ENCODE measurements at regions not wholly inside any gene's neighbourhood (a gene's known extent, or its start where the extent isn't known, plus 50 kb on each side); places are given as distances from the start of the nearest gene placed in this dataset.

- no peak for DNase-seq (ENCODE audit: low read depth, low spot score)
Observed at GRCh38 chr4:152097371-152097770, 336.6 kb upstream of the GATB start.

- DNase-seq (ENCODE audit: low read depth, low spot score) = no peak
Observed at GRCh38 chr4:152095701-152096070, 334.9 kb upstream of the GATB start.

GRCh38 chr4:152094970-152095700 lies 334.3 kb upstream of the GATB start:
- DNase-seq (ENCODE audit: low read depth, low spot score) = peak; percentile 75

GRCh38 chr4:152091405-152091804 lies 330.6 kb upstream of the GATB start:
- DNase-seq (ENCODE audit: low read depth, low spot score) = no peak

- DNase-seq (ENCODE audit: low read depth, low spot score) = peak; percentile 52
Observed at GRCh38 chr4:152090543-152090942, 329.7 kb upstream of the GATB start.

GRCh38 chr4:152089584-152089983 lies 328.8 kb upstream of the GATB start:
- no peak for DNase-seq (ENCODE audit: low read depth, low spot score)

- DNase-seq (ENCODE audit: low read depth, low spot score) = no peak
Observed at GRCh38 chr4:152087335-152087734, 326.5 kb upstream of the GATB start.

- DNase-seq (ENCODE audit: low read depth, low spot score) = no peak
Observed at GRCh38 chr4:152085657-152086056, 324.9 kb upstream of the GATB start.

- DNase-seq (ENCODE audit: low read depth, low spot score) = no peak
Observed at GRCh38 chr4:152083338-152083737, 322.5 kb upstream of the GATB start.

- no peak for DNase-seq (ENCODE audit: low read depth, low spot score)
Observed at GRCh38 chr4:152081024-152081423, 320.2 kb upstream of the GATB start.

- DNase-seq (ENCODE audit: low read depth, low spot score) = no peak
Observed at GRCh38 chr4:152079543-152080293, 318.9 kb upstream of the GATB start.

- DNase-seq (ENCODE audit: low read depth, low spot score) = no peak
Observed at GRCh38 chr4:152079079-152079478, 318.3 kb upstream of the GATB start.

GRCh38 chr4:152077582-152077981 lies 316.8 kb upstream of the GATB start:
- no peak for DNase-seq (ENCODE audit: low read depth, low spot score)

- DNase-seq (ENCODE audit: low read depth, low spot score) = no peak
Observed at GRCh38 chr4:152075253-152075928, 314.6 kb upstream of the GATB start.

GRCh38 chr4:152074573-152074972 lies 313.8 kb upstream of the GATB start:
- no peak for DNase-seq (ENCODE audit: low read depth, low spot score)

GRCh38 chr4:152074088-152074437 lies 313.3 kb upstream of the GATB start:
- DNase-seq (ENCODE audit: low read depth, low spot score) = no peak

- peak; percentile 60 for DNase-seq (ENCODE audit: low read depth, low spot score)
Observed at GRCh38 chr4:152073351-152074087, 312.7 kb upstream of the GATB start.

- no peak for DNase-seq (ENCODE audit: low read depth, low spot score)
Observed at GRCh38 chr4:152072906-152073305, 312.1 kb upstream of the GATB start.

GRCh38 chr4:152072001-152072485 lies 311.2 kb upstream of the GATB start:
- peak; percentile 68 for DNase-seq (ENCODE audit: low read depth, low spot score)

- no peak for DNase-seq (ENCODE audit: low read depth, low spot score)
Observed at GRCh38 chr4:152070854-152071253, 310.0 kb upstream of the GATB start.

GRCh38 chr4:152068866-152069265 lies 308.1 kb upstream of the GATB start:
- no peak for DNase-seq (ENCODE audit: low read depth, low spot score)

- no peak for DNase-seq (ENCODE audit: low read depth, low spot score)
Observed at GRCh38 chr4:152065545-152065944, 304.7 kb upstream of the GATB start.
